ENCODE measurements at regions not wholly inside any gene's neighbourhood (a gene's known extent, or its start where the extent isn't known, plus 50 kb on each side); places are given as distances from the start of the nearest gene placed in this dataset.
A peak's percentile ranks its signal among the peaks of the same experiment; 100 is the strongest.

GRCh38 chr13:80001510-80001842 lies 339.4 kb downstream of the SPRY2 start:
- in situ Hi-C loops (cut with MboI) (no loop called here), intact Hi-C loops (cut with micrococcal nuclease; ENCODE audit: unreplicated experiment) (loop anchor here (5.0 kb wide), 1 partner anchor 224 kb away; no protein-coding TSS in a partner anchor)
- H3K4me3 ChIP-seq: no peak overlapping the region
- H3K4me2 ChIP-seq (ENCODE audit: control insufficient read depth, insufficient read depth): no peak overlapping the region
- ChIA-PET CTCF (interaction anchor here (0.7 to 1.6 kb wide), 2 partner anchors 35 to 359 kb away, joined by 3 to 4 read pairs; no protein-coding TSS in a partner anchor), SMC1A (ENCODE audit: uncharacterized antibody, unreplicated experiment) (interaction anchor here (0.8 to 2.5 kb wide), 5 partner anchors 13 to 361 kb away, joined by 3 to 7 read pairs (median 4); no protein-coding TSS in a partner anchor), RAD21 (ENCODE audit: unreplicated experiment) (interaction anchor here (1.0 kb wide), 1 partner anchor 18 kb away, joined by 3 read pairs; no protein-coding TSS in a partner anchor), POLR2A (no interaction called here)
- H3K4me1 ChIP-seq (ENCODE audit: control insufficient read depth, insufficient read depth, low read length): no peaks in the 10 kb centered on the region
- no peak for TF ChIP-seq YBX1 (IDR thresholded peaks at IDR 0.05)
- no peak for TF ChIP-seq ZZZ3 (IDR thresholded peaks at IDR 0.05; ENCODE audit: control insufficient read depth, insufficient read length, low read depth)
- no peak for TF ChIP-seq MXI1 (IDR thresholded peaks at IDR 0.05; ENCODE audit: low read depth, low read length)
- no peak for TF ChIP-seq SUPT20H (IDR thresholded peaks at IDR 0.05; ENCODE audit: borderline replicate concordance, control insufficient read depth, low read depth, low read length)
- no peak for TF ChIP-seq IKZF1 (conservative IDR thresholded peaks at IDR 0.05)
- no peak for TF ChIP-seq BCLAF1 (IDR thresholded peaks at IDR 0.05)
- no peak for TF ChIP-seq YY1 (IDR thresholded peaks at IDR 0.05; ENCODE audit: low read depth, low read length)
- no peak for TF ChIP-seq TCF7 (IDR thresholded peaks at IDR 0.05; ENCODE audit: borderline replicate concordance)
- no peak for TF ChIP-seq CEBPZ (IDR thresholded peaks at IDR 0.05; ENCODE audit: low read depth, low read length)
- no peak for TF ChIP-seq HCFC1 (IDR thresholded peaks at IDR 0.05; ENCODE audit: low read length)
- no peak for TF ChIP-seq BHLHE40 (IDR thresholded peaks at IDR 0.05; ENCODE audit: borderline replicate concordance in 1 of 2, low read depth in 2 of 2, low read length in 1 of 2)
- TF ChIP-seq CEBPB (IDR thresholded peaks at IDR 0.05; ENCODE audit: borderline replicate concordance in 1 of 2, low read depth in 2 of 2, low read length in 2 of 2): no peak
- no peak for TF ChIP-seq RELB (IDR thresholded peaks at IDR 0.05; ENCODE audit: low read depth)
- TF ChIP-seq E2F4 (IDR thresholded peaks at IDR 0.05; ENCODE audit: low read depth, low read length): no peak
- TF ChIP-seq SREBF2 (IDR thresholded peaks at IDR 0.05; ENCODE audit: low read length): no peak
- TF ChIP-seq MTA2 (IDR thresholded peaks at IDR 0.05; ENCODE audit: low read depth): no peak
- TF ChIP-seq STAT1 (conservative IDR thresholded peaks at IDR 0.05): no peak
- TF ChIP-seq HDGF (IDR thresholded peaks at IDR 0.05): no peak
- no peaks in the 10 kb centered on the region for H3K36me3 ChIP-seq (ENCODE audit: control insufficient read depth in 2 of 2, insufficient read depth in 2 of 2, low read length in 1 of 2)
- FAIRE-seq (no peak), DNase-seq (ENCODE audit: low read depth, low spot score) (no peak), ATAC-seq (peak; percentile 42)
- H3K79me2 ChIP-seq (ENCODE audit: control insufficient read depth, insufficient read depth, low read length): no peaks in the 10 kb centered on the region
- no peaks in the 10 kb centered on the region for H3K9me3 ChIP-seq (replicated peaks; ENCODE audit: control insufficient read depth, insufficient read depth, low read length)
- no peak overlapping the region for H3K9ac ChIP-seq (ENCODE audit: control insufficient read depth, insufficient read depth, low read length)
- BruUV-seq (replicated peaks): no TSS peak
- H2AFZ ChIP-seq (ENCODE audit: control insufficient read depth, low read depth, low read length): no peak overlapping the region
- no peaks in the 10 kb centered on the region for H4K20me1 ChIP-seq (ENCODE audit: control insufficient read depth, insufficient read depth)
- H3K27me3 ChIP-seq (replicated peaks in 1 of 2; ENCODE audit: control insufficient read depth in 2 of 2, insufficient read depth in 2 of 2, low read length in 1 of 2): no peaks in the 10 kb centered on the region
- H3K27ac ChIP-seq (ENCODE audit: control insufficient read depth, insufficient read depth): no peak overlapping the region

Measured in GM12878 (cell line).